ENCODE measurements at regions not wholly inside any gene's neighbourhood (a gene's known extent, or its start where the extent isn't known, plus 50 kb on each side); places are given as distances from the start of the nearest gene placed in this dataset.

GRCh38 chr13:79796136-79796535, 315.2 kb downstream of the NDFIP2 start:
- no peak for TF ChIP-seq CTCF (IDR thresholded peaks at IDR 0.05; ENCODE audit: control insufficient read depth, extremely low read depth, insufficient read depth)
- no peak overlapping the region for H3K4me3 ChIP-seq (ENCODE audit: low read depth, low read length)
- DNase-seq (ENCODE audit: low read depth): no peak

- H3K4me3 ChIP-seq (ENCODE audit: low read depth, low read length): no peak overlapping the region
- no peak for TF ChIP-seq CTCF (IDR thresholded peaks at IDR 0.05; ENCODE audit: control insufficient read depth, extremely low read depth, insufficient read depth)
Observed at GRCh38 chr13:79794931-79795330, 314.0 kb downstream of the NDFIP2 start.

GRCh38 chr13:79792716-79793115, 311.8 kb downstream of the NDFIP2 start:
- TF ChIP-seq CTCF (IDR thresholded peaks at IDR 0.05; ENCODE audit: control insufficient read depth, extremely low read depth, insufficient read depth): no peak
- no peak for DNase-seq (ENCODE audit: low read depth)
- no peak overlapping the region for H3K4me3 ChIP-seq (ENCODE audit: low read depth, low read length)

More at GRCh38 chr13:79794931-79795330, 314.0 kb downstream of the NDFIP2 start:
- DNase-seq (ENCODE audit: low read depth): no peak

- no peak overlapping the region for H3K4me3 ChIP-seq (ENCODE audit: low read depth, low read length)
- DNase-seq (ENCODE audit: low read depth): no peak
- no peak for TF ChIP-seq CTCF (IDR thresholded peaks at IDR 0.05; ENCODE audit: control insufficient read depth, extremely low read depth, insufficient read depth)
Observed at GRCh38 chr13:79791471-79792042, 310.6 kb downstream of the NDFIP2 start.

- H3K4me3 ChIP-seq (ENCODE audit: low read depth, low read length): no peak overlapping the region
- no peak for DNase-seq (ENCODE audit: low read depth)
- TF ChIP-seq CTCF (IDR thresholded peaks at IDR 0.05; ENCODE audit: control insufficient read depth, extremely low read depth, insufficient read depth): no peak
Observed at GRCh38 chr13:79786176-79786575, 305.2 kb downstream of the NDFIP2 start.

DNA sequence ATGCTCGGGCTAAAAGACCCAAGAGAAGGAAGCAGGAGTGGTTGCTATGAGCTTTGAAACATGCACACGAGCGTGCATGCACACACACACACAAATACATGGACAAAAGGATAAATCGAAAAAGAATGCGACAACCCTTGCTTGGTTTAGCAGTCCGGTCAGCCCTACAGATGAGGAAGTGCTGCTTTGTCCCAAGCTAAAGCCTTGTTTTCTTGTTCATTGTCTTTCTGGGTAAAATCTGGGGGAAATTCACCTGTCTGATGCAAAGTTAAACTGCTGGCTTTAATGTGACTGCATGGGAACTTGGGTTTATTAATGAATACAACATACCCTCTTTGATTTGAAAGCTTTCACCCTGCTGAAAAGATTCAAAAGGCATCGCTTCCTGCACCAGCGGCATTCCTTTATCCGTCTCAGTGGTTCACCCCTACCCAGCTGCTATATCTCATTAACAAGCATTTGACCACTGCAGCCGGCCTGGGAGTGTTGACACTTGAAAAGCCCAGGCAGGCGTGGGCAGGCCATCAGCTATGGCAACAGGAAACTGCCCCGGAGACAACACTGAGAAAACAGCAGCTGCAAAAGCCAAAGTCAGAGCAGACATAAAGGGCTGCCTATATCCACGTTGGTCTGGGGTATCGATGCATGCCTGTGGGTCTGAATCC, 301.7 kb downstream of the NDFIP2 start:
- H3K4me3 ChIP-seq (ENCODE audit: low read depth, low read length): no peak overlapping the region
- DNase-seq (ENCODE audit: low read depth): no peak
- no peak for TF ChIP-seq CTCF (IDR thresholded peaks at IDR 0.05; ENCODE audit: control insufficient read depth, extremely low read depth, insufficient read depth)

Data from LNCaP clone FGC (cell line).